ENCODE measurements at regions not wholly inside any gene's neighbourhood (a gene's known extent, or its start where the extent isn't known, plus 50 kb on each side); places are given as distances from the start of the nearest gene placed in this dataset.
A peak's percentile ranks its signal among the peaks of the same experiment; 100 is the strongest.

DNA sequence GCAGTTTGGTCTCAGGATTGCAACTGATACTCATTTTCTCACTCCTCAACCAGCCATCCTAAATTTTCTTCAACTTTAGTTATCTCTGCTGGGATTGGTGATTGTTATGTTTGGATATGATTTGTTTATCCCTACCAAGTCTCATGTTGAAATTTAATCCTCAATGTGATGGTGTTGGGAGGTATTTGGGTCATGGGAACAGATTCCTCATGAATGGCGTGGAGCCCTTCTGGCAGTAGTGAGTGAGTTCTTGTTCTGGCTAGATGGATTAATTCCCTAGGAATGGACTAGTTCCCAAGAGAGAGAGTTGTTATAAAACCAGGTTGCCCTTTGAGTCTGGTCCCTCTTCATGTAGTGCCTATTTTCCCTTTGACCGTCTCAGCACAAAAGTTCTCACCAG, 399.9 kb downstream of the SQOR start:
- H3K9ac ChIP-seq (ENCODE audit: low read depth, low read length) = no peak overlapping the region
- no peak overlapping the region for H3K4me3 ChIP-seq (ENCODE audit: low read depth, low read length)
- no peak overlapping the region for H3K27ac ChIP-seq (ENCODE audit: low read depth, low read length)
- no peaks in the 10 kb centered on the region for H3K36me3 ChIP-seq (ENCODE audit: control insufficient read depth, insufficient read depth, low read length)
- no peaks in the 10 kb centered on the region for H3K4me1 ChIP-seq (ENCODE audit: control insufficient read depth, insufficient read depth, low read length)
- no peaks in the 10 kb centered on the region; the same call in 1 of the 2 replicates for H3K9me3 ChIP-seq (ENCODE audit: control insufficient read depth, insufficient read depth, low read length)
- no peaks in the 10 kb centered on the region for H3K27me3 ChIP-seq (ENCODE audit: control insufficient read depth, insufficient read depth, low read length)

- Histone ChIP-seq H3K36me3 (ENCODE audit: control insufficient read depth, insufficient read depth, low read length) (no peaks in the 10 kb centered on the region), H3K4me1 (ENCODE audit: control insufficient read depth, insufficient read depth, low read length) (no peaks in the 10 kb centered on the region), H3K4me3 (ENCODE audit: low read depth, low read length) (no peak overlapping the region), H3K9me3 (ENCODE audit: control insufficient read depth, insufficient read depth, low read length) (no peaks in the 10 kb centered on the region; the same call in 1 of the 2 replicates), H3K27ac (ENCODE audit: low read depth, low read length) (no peak overlapping the region), H3K9ac (ENCODE audit: low read depth, low read length) (no peak overlapping the region), H3K27me3 (ENCODE audit: control insufficient read depth, insufficient read depth, low read length) (no peaks in the 10 kb centered on the region)
Measured at GRCh38 chr15:46039703-46040102, 404.9 kb downstream of the SQOR start.

DNA sequence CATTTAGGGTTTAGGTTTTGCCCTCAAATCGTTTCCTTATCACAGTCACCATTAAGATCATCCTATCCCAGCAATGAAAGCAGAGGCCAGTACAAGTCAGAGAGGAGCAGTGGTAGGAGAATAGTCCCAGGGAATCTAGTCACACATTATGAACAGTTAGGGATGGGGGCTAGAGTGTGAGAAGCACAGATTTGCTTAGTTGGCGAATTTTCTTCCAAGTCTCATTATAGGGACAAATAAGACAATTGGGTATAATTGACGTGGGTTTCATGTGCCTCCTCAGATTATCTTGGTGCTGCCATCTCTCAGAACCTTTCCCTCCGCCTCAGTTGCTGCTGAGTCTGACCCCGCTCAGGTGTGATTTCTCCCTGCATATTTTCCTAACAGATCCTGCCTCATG, 407.1 kb downstream of the SQOR start:
- no peaks in the 10 kb centered on the region; the same call in 1 of the 2 replicates for H3K9me3 ChIP-seq (ENCODE audit: control insufficient read depth, insufficient read depth, low read length)
- no peaks in the 10 kb centered on the region for H3K4me1 ChIP-seq (ENCODE audit: control insufficient read depth, insufficient read depth, low read length)
- H3K36me3 ChIP-seq (ENCODE audit: control insufficient read depth, insufficient read depth, low read length) = no peaks in the 10 kb centered on the region
- H3K4me3 ChIP-seq (ENCODE audit: low read depth, low read length) = no peak overlapping the region
- H3K9ac ChIP-seq (ENCODE audit: low read depth, low read length) = no peak overlapping the region
- no peak overlapping the region for H3K27ac ChIP-seq (ENCODE audit: low read depth, low read length)
- H3K27me3 ChIP-seq (ENCODE audit: control insufficient read depth, insufficient read depth, low read length) = no peaks in the 10 kb centered on the region

DNA sequence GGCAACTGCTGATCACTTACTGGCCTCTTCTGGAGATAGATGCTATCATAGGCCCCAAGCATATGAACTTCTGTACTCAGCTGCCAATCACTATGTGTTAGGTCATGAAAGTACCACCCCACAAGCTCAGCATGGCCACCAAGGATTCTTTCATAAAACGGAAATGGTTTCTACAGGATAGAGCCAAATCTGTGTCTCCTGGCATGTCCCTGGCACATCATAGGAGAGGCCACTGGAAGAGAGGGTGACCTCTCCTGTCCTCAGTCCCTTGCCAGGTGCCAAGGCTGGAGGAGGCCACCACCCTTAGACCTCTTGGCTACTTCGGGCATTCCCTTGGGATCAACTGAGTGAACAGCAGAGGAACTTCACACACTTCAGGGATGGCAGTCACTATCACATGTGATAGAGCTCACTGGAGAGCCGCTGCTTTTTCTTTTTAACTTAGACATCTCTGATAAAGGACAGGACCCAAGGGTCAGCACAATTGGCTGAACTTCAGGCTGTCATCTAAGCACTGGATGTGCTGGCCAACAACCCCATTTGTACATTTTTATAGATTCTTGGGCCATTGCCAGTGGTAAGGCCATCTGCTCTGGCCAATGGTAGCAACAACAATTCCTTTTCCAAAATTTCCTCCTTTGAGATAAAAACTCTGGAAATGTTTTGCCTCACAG, 425.2 kb downstream of the SQOR start:
- H3K27ac ChIP-seq (ENCODE audit: low read depth, low read length) = no peak overlapping the region

GRCh38 chr15:46061002-46061401, 426.2 kb downstream of the SQOR start:
- no peaks in the 10 kb centered on the region for H3K4me1 ChIP-seq (ENCODE audit: control insufficient read depth, insufficient read depth, low read length)
- H3K27ac ChIP-seq (ENCODE audit: low read depth, low read length) = no peak overlapping the region
- no peak overlapping the region for H3K4me3 ChIP-seq (ENCODE audit: low read depth, low read length)
- no peaks in the 10 kb centered on the region for H3K27me3 ChIP-seq (ENCODE audit: control insufficient read depth, insufficient read depth, low read length)
- no peaks in the 10 kb centered on the region for H3K36me3 ChIP-seq (ENCODE audit: control insufficient read depth, insufficient read depth, low read length)
- H3K9me3 ChIP-seq (ENCODE audit: control insufficient read depth, insufficient read depth, low read length) = no peaks in the 10 kb centered on the region; the same call in 1 of the 2 replicates
- H3K9ac ChIP-seq (ENCODE audit: low read depth, low read length) = no peak overlapping the region

More for the DNA sequence above, 425.2 kb downstream of the SQOR start:
- Histone ChIP-seq H3K27me3 (ENCODE audit: control insufficient read depth, insufficient read depth, low read length) (no peaks in the 10 kb centered on the region), H3K4me1 (ENCODE audit: control insufficient read depth, insufficient read depth, low read length) (no peaks in the 10 kb centered on the region), H3K9me3 (ENCODE audit: control insufficient read depth, insufficient read depth, low read length) (no peaks in the 10 kb centered on the region; the same call in 1 of the 2 replicates), H3K4me3 (ENCODE audit: low read depth, low read length) (no peak overlapping the region), H3K9ac (ENCODE audit: low read depth, low read length) (no peak overlapping the region), H3K36me3 (ENCODE audit: control insufficient read depth, insufficient read depth, low read length) (no peaks in the 10 kb centered on the region)

DNA sequence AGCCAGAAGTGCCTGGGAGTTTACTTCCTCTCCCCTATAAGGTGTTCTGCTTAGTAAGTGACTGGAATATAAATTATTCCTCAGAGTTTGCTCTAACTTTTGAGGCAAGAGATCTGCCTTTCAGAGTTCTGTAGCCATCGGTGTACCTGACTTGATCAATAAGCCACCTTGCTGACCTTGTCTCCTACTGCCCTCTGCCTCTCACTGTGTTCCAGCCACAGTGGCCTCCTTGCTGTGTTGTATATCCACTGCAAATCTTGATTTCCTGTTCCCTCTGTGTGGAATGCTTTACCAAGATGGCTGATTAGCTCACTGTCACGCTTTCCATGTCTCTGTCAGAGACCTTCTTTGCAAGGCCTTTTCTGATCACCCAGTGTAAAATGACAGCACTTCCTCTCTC, 442.4 kb downstream of the SQOR start:
- H3K9me3 ChIP-seq (ENCODE audit: control insufficient read depth, insufficient read depth, low read length) = no peaks in the 10 kb centered on the region
- no peaks in the 10 kb centered on the region for H3K36me3 ChIP-seq (ENCODE audit: control insufficient read depth, insufficient read depth, low read length)
- H3K4me1 ChIP-seq (ENCODE audit: control insufficient read depth, insufficient read depth, low read length) = no peaks in the 10 kb centered on the region; the same call in 1 of the 2 replicates
- no peaks in the 10 kb centered on the region for H3K27me3 ChIP-seq (ENCODE audit: control insufficient read depth, insufficient read depth, low read length)
- H3K4me3 ChIP-seq (ENCODE audit: low read depth, low read length) = no peak overlapping the region
- no peak overlapping the region for H3K27ac ChIP-seq (ENCODE audit: low read depth, low read length)
- no peak overlapping the region for H3K9ac ChIP-seq (ENCODE audit: low read depth, low read length)

GRCh38 chr15:46079046-46079445, 444.2 kb downstream of the SQOR start:
- H3K27ac ChIP-seq (ENCODE audit: low read depth, low read length) = no peak overlapping the region
- no peaks in the 10 kb centered on the region; the same call in 1 of the 2 replicates for H3K4me1 ChIP-seq (ENCODE audit: control insufficient read depth, insufficient read depth, low read length)
- H3K36me3 ChIP-seq (ENCODE audit: control insufficient read depth, insufficient read depth, low read length) = no peaks in the 10 kb centered on the region
- H3K4me3 ChIP-seq (ENCODE audit: low read depth, low read length) = no peak overlapping the region
- no peaks in the 10 kb centered on the region for H3K9me3 ChIP-seq (ENCODE audit: control insufficient read depth, insufficient read depth, low read length)
- no peak overlapping the region for H3K9ac ChIP-seq (ENCODE audit: low read depth, low read length)
- H3K27me3 ChIP-seq (ENCODE audit: control insufficient read depth, insufficient read depth, low read length) = no peaks in the 10 kb centered on the region

- no peaks in the 10 kb centered on the region; the same call in 1 of the 2 replicates for H3K4me1 ChIP-seq (ENCODE audit: control insufficient read depth, insufficient read depth, low read length)
- H3K36me3 ChIP-seq (ENCODE audit: control insufficient read depth, insufficient read depth, low read length) = no peaks in the 10 kb centered on the region
- H3K27me3 ChIP-seq (ENCODE audit: control insufficient read depth, insufficient read depth, low read length) = no peaks in the 10 kb centered on the region
- H3K9ac ChIP-seq (ENCODE audit: low read depth, low read length) = 0 out of 2 replicates have a peak overlapping the region, but pooled peaks have one; percentile 12
- H3K4me3 ChIP-seq (ENCODE audit: low read depth, low read length) = no peak overlapping the region
- H3K27ac ChIP-seq (ENCODE audit: low read depth, low read length) = no peak overlapping the region
- H3K9me3 ChIP-seq (ENCODE audit: control insufficient read depth, insufficient read depth, low read length) = no peaks in the 10 kb centered on the region
Measured at GRCh38 chr15:46080016-46080415, 445.2 kb downstream of the SQOR start.

GRCh38 chr15:46088486-46089445, 453.9 kb downstream of the SQOR start:
- Histone ChIP-seq H3K36me3 (ENCODE audit: control insufficient read depth, insufficient read depth, low read length) (no peaks in the 10 kb centered on the region), H3K27me3 (ENCODE audit: control insufficient read depth, insufficient read depth, low read length) (no peaks in the 10 kb centered on the region), H3K9ac (ENCODE audit: low read depth, low read length) (no peak overlapping the region), H3K27ac (ENCODE audit: low read depth, low read length) (no peak overlapping the region), H3K4me3 (ENCODE audit: low read depth, low read length) (no peak overlapping the region), H3K4me1 (ENCODE audit: control insufficient read depth, insufficient read depth, low read length) (no peaks in the 10 kb centered on the region; the same call in 1 of the 2 replicates), H3K9me3 (ENCODE audit: control insufficient read depth, insufficient read depth, low read length) (no peaks in the 10 kb centered on the region)

- H3K4me1 ChIP-seq (ENCODE audit: control insufficient read depth, insufficient read depth, low read length) = no peaks in the 10 kb centered on the region; the same call in 1 of the 2 replicates
- no peaks in the 10 kb centered on the region for H3K36me3 ChIP-seq (ENCODE audit: control insufficient read depth, insufficient read depth, low read length)
- H3K9ac ChIP-seq (ENCODE audit: low read depth, low read length) = no peak overlapping the region
- no peak overlapping the region for H3K4me3 ChIP-seq (ENCODE audit: low read depth, low read length)
- H3K9me3 ChIP-seq (ENCODE audit: control insufficient read depth, insufficient read depth, low read length) = no peaks in the 10 kb centered on the region
- H3K27me3 ChIP-seq (ENCODE audit: control insufficient read depth, insufficient read depth, low read length) = no peaks in the 10 kb centered on the region
- H3K27ac ChIP-seq (ENCODE audit: low read depth, low read length) = no peak overlapping the region
Measured at GRCh38 chr15:46089467-46089935, 454.7 kb downstream of the SQOR start.
